Uterus (tissue), 3 donors: ENCODE measurements at regions not wholly inside any gene's neighbourhood (a gene's known extent, or its start where the extent isn't known, plus 50 kb on each side); places are given as distances from the start of the nearest gene placed in this dataset.

Experiments used
- DNase-seq, 2 donors: peaks; one replicate each; pipeline ENCODE4 v3.0.0-alpha.2; 2019 to 2020
- H3K27ac ChIP-seq, 2 donors: fragments of 200-600 bp; sonication (generic); 1 replicate in 1 of 2; 2 replicates in 1 of 2; pipeline ENCODE4 v1.5.1; 2016 to 2018
- H3K27me3 ChIP-seq, 2 donors: fragments of 200-600 bp; sonication (generic); one replicate each; pipeline ENCODE4 v1.5.1; 2018 to 2019; ENCODE audit warnings: control low read depth in 1 of 2
- H3K36me3 ChIP-seq, 2 donors: fragments of 200-600 bp; sonication (generic); one replicate each; pipeline ENCODE4 v1.5.1; 2019; ENCODE audit warnings: control low read depth in 1 of 2
- H3K4me1 ChIP-seq, 2 donors: fragments of 200-600 bp; sonication (generic); one replicate each; pipeline ENCODE4 v1.5.1; 2018 to 2019; ENCODE audit warnings: control low read depth in 1 of 2
- H3K4me3 ChIP-seq, 2 donors: fragments of 200-600 bp; sonication (generic); 1 replicate in 1 of 2; 2 replicates in 1 of 2; pipeline ENCODE4 v1.5.1; 2018 to 2019; ENCODE audit warnings: mild to moderate bottlenecking in 1 of 2
- H3K9me3 ChIP-seq, 2 donors: fragments of 200-600 bp; sonication (generic); one replicate each; pipeline ENCODE4 v1.5.1; 2019; ENCODE audit warnings: control low read depth in 1 of 2
- POLR2A ChIP-seq, 2 donors: fragments of 450-650 bp; IDR thresholded peaks; one replicate each; pipeline ENCODE4 v1.6.1; 2016; ENCODE audit warnings: antibody characterized with exemption in 2 of 2, mild to moderate bottlenecking in 1 of 2, moderate library complexity in 1 of 2
- intact Hi-C: fragments of 100-400 bp; cut with DNase I; formaldehyde crosslinking; loops from one replicate; pipeline ENCODE4 v1.15.1; 2023; ENCODE audit warnings: low total_unique reads
- TF ChIP-seq, protein P1 (sequence below), 4 experiments: fragments of 200-600 bp in 2 of 4; fragments of 450-650 bp in 2 of 4; sonication (generic) in 2 of 4; IDR thresholded peaks; one replicate each; pipeline ENCODE4 v1.5.1; 2016 to 2019; ENCODE audit warnings: antibody characterized with exemption in 4 of 4, mild to moderate bottlenecking in 2 of 4, moderate library complexity in 1 of 4
- donor health status: DM: yes; HTN: yes; CAD: no.

DNA sequence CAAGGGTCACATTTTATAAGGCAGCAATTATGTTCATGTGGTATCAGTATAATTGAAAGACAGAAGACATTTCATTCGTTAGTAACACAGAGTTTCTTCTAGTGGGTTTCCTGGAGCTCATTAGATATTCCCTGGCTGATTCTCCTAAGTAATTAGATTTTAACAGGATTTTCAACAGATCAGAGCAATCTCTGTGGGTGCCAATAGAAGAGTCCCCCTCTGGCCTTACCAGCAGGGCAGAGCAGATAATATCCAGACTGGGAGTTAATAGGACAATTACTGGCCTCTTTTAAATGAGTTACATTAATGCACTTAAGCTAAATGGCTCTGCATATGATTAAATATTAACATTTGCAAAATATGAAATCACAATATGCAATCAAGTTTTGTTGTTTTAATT lies 74.2 kb upstream of the FOXD3 start:
- DNase-seq: no peak

DNA sequence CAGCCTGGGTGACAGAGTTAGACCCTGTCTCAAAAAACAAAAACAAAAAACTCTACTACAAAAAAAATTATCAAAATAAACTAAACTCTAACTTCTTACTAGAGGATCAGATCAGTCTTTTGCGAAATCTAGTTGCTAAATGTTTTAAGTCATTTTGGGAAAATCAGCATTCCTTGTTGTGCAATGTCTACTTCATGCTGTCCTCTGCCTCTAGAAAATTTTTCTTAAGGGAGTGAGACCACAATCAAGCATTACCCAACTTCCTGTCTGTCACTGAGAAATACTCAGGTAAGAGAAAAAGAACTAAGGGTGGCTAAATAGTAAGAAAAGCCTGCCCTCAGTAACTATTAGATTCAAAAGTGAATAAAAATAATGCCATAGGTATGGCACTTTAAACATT lies 67.2 kb upstream of the FOXD3 start:
- H3K9me3 ChIP-seq: no peaks in the 10 kb centered on the region
- H3K4me3 ChIP-seq: no peak overlapping the region
- H3K27me3 ChIP-seq: no peaks in the 10 kb centered on the region
- no peaks in the 10 kb centered on the region for H3K4me1 ChIP-seq
- H3K36me3 ChIP-seq: no peaks in the 10 kb centered on the region
- no peak for TF ChIP-seq POLR2A (IDR thresholded peaks at IDR 0.05)
- TF ChIP-seq, protein P1, sequence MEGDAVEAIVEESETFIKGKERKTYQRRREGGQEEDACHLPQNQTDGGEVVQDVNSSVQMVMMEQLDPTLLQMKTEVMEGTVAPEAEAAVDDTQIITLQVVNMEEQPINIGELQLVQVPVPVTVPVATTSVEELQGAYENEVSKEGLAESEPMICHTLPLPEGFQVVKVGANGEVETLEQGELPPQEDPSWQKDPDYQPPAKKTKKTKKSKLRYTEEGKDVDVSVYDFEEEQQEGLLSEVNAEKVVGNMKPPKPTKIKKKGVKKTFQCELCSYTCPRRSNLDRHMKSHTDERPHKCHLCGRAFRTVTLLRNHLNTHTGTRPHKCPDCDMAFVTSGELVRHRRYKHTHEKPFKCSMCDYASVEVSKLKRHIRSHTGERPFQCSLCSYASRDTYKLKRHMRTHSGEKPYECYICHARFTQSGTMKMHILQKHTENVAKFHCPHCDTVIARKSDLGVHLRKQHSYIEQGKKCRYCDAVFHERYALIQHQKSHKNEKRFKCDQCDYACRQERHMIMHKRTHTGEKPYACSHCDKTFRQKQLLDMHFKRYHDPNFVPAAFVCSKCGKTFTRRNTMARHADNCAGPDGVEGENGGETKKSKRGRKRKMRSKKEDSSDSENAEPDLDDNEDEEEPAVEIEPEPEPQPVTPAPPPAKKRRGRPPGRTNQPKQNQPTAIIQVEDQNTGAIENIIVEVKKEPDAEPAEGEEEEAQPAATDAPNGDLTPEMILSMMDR (IDR thresholded peaks at IDR 0.05): no peak
- intact Hi-C loops: no loop called here
- H3K27ac ChIP-seq: no peak overlapping the region
- no peak for DNase-seq

More for the DNA sequence above, 74.2 kb upstream of the FOXD3 start:
- TF ChIP-seq POLR2A (IDR thresholded peaks at IDR 0.05): no peak
- TF ChIP-seq, protein P1 (IDR thresholded peaks at IDR 0.05): no peak
- Histone ChIP-seq H3K36me3 (no peaks in the 10 kb centered on the region), H3K27me3 (no peaks in the 10 kb centered on the region), H3K27ac (no peak overlapping the region), H3K4me1 (no peaks in the 10 kb centered on the region), H3K9me3 (no peaks in the 10 kb centered on the region), H3K4me3 (no peak overlapping the region)
- intact Hi-C loops: no loop called here

DNA sequence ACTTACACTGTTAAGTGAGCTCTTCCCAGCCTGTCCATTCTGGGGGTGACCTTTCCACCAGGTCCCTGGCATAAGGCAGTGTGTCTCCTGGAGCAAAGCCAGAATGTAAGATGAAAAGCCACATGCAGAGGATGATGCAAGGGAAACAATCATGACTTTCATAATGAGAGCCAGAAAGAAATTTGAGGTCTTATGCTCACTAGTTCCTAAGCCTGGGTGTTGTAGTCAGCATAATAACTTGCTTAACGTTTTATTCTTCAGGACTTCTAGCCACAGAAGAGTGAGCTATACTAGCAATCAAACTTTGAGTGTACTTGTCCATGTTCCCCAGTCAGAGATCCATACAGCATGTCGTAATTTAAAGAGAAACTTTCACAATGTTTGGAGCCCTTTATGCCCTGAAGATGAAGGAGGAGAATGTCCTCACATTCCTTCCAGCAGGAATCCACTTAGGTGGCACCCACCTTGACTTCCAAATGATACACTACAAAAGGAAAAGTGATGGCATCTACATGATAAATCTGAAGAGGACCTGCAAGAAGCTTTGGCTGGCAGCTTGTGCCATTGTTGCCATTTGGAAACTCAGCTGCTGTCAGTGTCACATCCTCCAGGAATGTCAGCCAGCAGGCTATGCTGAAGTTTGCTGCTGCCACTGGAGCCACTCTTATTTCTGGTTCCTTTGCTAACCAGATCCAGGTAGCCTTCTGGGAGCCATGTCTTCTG lies 60.5 kb upstream of the FOXD3 start:
- intact Hi-C loops: no loop called here

DNA sequence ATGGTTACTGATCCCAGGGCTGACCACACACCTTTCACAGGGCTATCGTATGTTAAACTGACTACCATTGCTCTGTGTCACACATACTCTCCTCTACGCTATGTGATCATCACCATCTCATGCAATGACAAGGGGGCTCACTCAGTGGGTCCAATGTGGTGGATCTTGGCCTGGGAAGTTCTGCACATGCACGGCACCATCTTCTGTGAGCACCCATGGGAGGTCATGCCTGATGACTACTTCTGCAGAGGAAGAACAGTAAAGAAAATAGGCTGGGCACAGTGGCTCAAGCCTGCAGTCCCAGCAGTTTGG lies 60.0 kb upstream of the FOXD3 start:
- Histone ChIP-seq H3K27ac (no peak overlapping the region), H3K27me3 (no peaks in the 10 kb centered on the region), H3K4me1 (no peaks in the 10 kb centered on the region), H3K36me3 (no peaks in the 10 kb centered on the region), H3K9me3 (no peaks in the 10 kb centered on the region), H3K4me3 (no peak overlapping the region)
- no peak for DNase-seq
- intact Hi-C loops: no loop called here
- TF ChIP-seq, protein P1 (IDR thresholded peaks at IDR 0.05): no peak
- no peak for TF ChIP-seq POLR2A (IDR thresholded peaks at IDR 0.05)

More for the DNA sequence above, 60.5 kb upstream of the FOXD3 start:
- no peaks in the 10 kb centered on the region for H3K36me3 ChIP-seq
- no peak overlapping the region for H3K27ac ChIP-seq
- H3K27me3 ChIP-seq: no peaks in the 10 kb centered on the region
- no peaks in the 10 kb centered on the region for H3K4me1 ChIP-seq
- no peak overlapping the region for H3K4me3 ChIP-seq
- no peaks in the 10 kb centered on the region for H3K9me3 ChIP-seq
- no peak for DNase-seq
- TF ChIP-seq, protein P1 (IDR thresholded peaks at IDR 0.05): no peak
- no peak for TF ChIP-seq POLR2A (IDR thresholded peaks at IDR 0.05)

DNA sequence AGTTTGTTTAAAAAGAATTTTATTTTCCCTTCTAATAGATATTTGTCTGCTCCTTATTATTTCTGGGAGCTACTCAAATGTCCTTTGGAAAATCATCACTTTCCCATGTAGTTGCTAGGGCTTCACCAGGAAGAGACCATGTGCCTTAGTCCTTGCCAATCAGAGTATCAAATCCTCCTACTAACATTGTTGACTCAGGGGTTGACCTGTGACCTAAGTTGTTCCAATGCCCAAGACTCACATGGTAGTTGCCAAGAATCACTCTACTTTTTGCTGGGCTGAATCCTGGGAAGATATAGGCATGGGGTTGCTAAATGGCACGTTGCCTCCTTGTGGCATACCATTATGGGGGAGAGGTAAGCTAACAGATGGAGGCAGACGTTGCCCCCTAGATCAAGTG lies 58.2 kb upstream of the FOXD3 start:
- no peak overlapping the region for H3K4me3 ChIP-seq
- intact Hi-C loops: no loop called here
- no peak overlapping the region for H3K27ac ChIP-seq
- no peak for DNase-seq
- H3K36me3 ChIP-seq: no peaks in the 10 kb centered on the region
- H3K9me3 ChIP-seq: no peaks in the 10 kb centered on the region
- no peaks in the 10 kb centered on the region for H3K4me1 ChIP-seq
- no peaks in the 10 kb centered on the region for H3K27me3 ChIP-seq
- TF ChIP-seq POLR2A (IDR thresholded peaks at IDR 0.05): no peak
- TF ChIP-seq, protein P1 (IDR thresholded peaks at IDR 0.05): no peak
